ENCODE measurements at regions not wholly inside any gene's neighbourhood (a gene's known extent, or its start where the extent isn't known, plus 50 kb on each side); places are given as distances from the start of the nearest gene placed in this dataset.

GRCh38 chr6:163630096-163630495, 215.6 kb downstream of the QKI start:
- no peak for TF ChIP-seq NFIC (IDR thresholded peaks at IDR 0.05)
- no peak for TF ChIP-seq CREB1 (IDR thresholded peaks at IDR 0.05; ENCODE audit: low read depth)
- no peak for TF ChIP-seq TCF12 (IDR thresholded peaks at IDR 0.05; ENCODE audit: low read depth)
- no peak for TF ChIP-seq YY1 (IDR thresholded peaks at IDR 0.05; ENCODE audit: low read depth)
- no peak for TF ChIP-seq EGR1 (IDR thresholded peaks at IDR 0.05)
- TF ChIP-seq TAF1 (IDR thresholded peaks at IDR 0.05; ENCODE audit: low read depth): no peak
